Peyer's patch (tissue), 4 donors: ENCODE measurements at regions not wholly inside any gene's neighbourhood (a gene's known extent, or its start where the extent isn't known, plus 50 kb on each side); places are given as distances from the start of the nearest gene placed in this dataset.

Experiments
- DNase-seq, 3 donors: peaks; one replicate each; pipeline ENCODE4 v3.0.0-alpha.2; 2017 to 2019
- H3K27ac ChIP-seq, 4 donors: fragments of 200-600 bp; sonication (generic); one replicate each; pipeline ENCODE4 v1.5.1; 2016 to 2019
- H3K27me3 ChIP-seq, 2 donors: fragments of 200-600 bp; sonication (generic); one replicate each; pipeline ENCODE4 v1.5.1; 2019
- H3K36me3 ChIP-seq, 3 donors: fragments of 200-600 bp; sonication (generic); one replicate each; pipeline ENCODE4 v1.5.1; 2016 to 2019
- H3K4me1 ChIP-seq, 4 donors: fragments of 200-600 bp; sonication (generic); one replicate each; pipeline ENCODE4 v1.5.1; 2016 to 2019
- H3K4me3 ChIP-seq, 4 donors: fragments of 200-600 bp; sonication (generic); 1 replicate in 3 of 4; 2 replicates in 1 of 4; pipeline ENCODE4 v1.5.1; 2016 to 2019; ENCODE audit warnings: mild to moderate bottlenecking in 1 of 4
- H3K9me3 ChIP-seq, 4 donors: fragments of 200-600 bp; sonication (generic); one replicate each; pipeline ENCODE4 v1.5.1; 2016 to 2019; ENCODE audit warnings: mild to moderate bottlenecking in 1 of 4
- POLR2A ChIP-seq, 2 donors: fragments of 450-650 bp; IDR thresholded peaks; one replicate each; pipeline ENCODE4 v1.5.1; 2017; ENCODE audit warnings: antibody characterized with exemption in 2 of 2, mild to moderate bottlenecking in 2 of 2, moderate library complexity in 2 of 2
- TF ChIP-seq, protein P1 (sequence below), 6 experiments: fragments of 450-650 bp in 4 of 6; fragments of 200-600 bp in 2 of 6; sonication (generic) in 1 of 6; IDR thresholded peaks; one replicate each; pipeline ENCODE4 v1.5.1; 2017 to 2019; ENCODE audit warnings: antibody characterized with exemption in 6 of 6, mild to moderate bottlenecking in 3 of 6, moderate library complexity in 1 of 6

DNA sequence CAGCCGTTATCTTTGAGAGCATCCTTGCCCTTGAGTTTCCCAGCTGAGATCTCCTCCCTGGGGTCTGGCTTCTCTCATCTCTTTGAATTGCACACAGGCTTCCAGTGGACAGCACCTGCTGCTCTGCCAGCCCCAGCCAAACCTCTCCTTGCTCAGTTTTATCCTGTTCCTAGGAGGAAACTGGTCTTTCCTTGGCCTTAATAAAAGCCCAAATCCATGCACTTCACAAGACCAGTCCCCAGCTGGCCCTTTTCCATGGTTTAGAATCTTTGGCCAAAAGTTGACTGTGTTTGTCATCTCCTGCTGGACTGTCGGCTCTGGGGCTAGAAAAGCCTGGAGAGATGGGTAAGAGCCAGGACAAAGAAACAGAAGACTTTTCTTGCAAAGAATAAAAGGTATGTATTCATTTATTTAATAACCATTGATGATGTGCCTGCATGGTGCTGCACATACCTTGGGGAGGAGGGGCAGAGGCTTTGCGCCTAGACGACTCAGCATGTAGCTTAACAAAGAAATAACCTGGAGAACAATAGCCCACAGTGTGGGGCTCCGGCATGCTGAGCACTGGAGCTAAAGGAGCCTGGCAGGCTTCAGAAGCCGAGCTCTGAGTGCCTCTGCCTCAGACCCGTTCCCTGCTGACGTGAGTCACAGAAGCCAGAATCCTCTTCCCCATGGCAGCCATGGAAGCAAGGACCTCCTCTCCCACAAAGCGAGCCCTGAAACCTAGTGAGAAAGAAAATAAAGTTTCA lies 319.3 kb upstream of the B3GAT1 start:
- Histone ChIP-seq H3K9me3 (no peaks in the 10 kb centered on the region), H3K27ac (no peak overlapping the region), H3K4me3 (no peak overlapping the region), H3K27me3 (no peaks in the 10 kb centered on the region), H3K4me1 (peaks cover 0 to 13% (median 0%) of the 10 kb centered on the region in 4 donors), H3K36me3 (no peaks in the 10 kb centered on the region)
- no peak for DNase-seq
- no peak for TF ChIP-seq POLR2A (IDR thresholded peaks at IDR 0.05)
- TF ChIP-seq, protein P1, sequence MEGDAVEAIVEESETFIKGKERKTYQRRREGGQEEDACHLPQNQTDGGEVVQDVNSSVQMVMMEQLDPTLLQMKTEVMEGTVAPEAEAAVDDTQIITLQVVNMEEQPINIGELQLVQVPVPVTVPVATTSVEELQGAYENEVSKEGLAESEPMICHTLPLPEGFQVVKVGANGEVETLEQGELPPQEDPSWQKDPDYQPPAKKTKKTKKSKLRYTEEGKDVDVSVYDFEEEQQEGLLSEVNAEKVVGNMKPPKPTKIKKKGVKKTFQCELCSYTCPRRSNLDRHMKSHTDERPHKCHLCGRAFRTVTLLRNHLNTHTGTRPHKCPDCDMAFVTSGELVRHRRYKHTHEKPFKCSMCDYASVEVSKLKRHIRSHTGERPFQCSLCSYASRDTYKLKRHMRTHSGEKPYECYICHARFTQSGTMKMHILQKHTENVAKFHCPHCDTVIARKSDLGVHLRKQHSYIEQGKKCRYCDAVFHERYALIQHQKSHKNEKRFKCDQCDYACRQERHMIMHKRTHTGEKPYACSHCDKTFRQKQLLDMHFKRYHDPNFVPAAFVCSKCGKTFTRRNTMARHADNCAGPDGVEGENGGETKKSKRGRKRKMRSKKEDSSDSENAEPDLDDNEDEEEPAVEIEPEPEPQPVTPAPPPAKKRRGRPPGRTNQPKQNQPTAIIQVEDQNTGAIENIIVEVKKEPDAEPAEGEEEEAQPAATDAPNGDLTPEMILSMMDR (IDR thresholded peaks at IDR 0.05), result no peak

DNA sequence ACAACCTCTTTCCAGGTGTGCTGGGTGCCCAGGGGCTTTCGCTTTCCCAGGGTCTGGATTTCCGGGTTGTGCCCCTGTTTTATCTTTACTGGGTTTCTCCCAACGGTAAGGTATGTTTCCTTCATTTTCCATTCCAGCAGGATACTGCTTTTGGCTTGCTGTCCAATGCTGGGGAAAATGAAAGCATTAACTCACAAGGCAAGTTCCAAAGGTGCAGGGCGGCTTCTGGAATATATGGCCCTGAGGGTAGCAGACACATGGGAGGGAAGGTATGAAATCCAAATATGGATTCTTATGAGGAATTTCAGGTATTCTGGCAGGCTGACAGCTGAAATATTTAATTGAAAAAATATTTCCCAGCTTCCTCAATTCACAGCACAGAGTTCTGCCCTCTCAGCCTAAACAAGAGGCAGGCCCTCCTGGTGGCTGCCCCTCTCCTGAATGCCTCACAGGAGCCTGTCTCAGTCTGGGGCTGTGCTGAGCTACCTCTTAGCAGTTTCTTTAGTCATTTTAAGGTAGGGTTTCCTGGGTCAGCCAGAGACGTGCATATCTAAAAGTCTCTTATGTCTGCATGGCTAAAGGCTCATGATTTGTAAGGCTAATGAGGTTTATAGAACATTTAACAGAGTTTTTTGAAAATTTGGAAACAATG lies 318.6 kb upstream of the B3GAT1 start:
- Histone ChIP-seq H3K36me3 (no peaks in the 10 kb centered on the region), H3K27me3 (no peaks in the 10 kb centered on the region), H3K9me3 (no peaks in the 10 kb centered on the region), H3K4me3 (no peak overlapping the region), H3K4me1 (peaks cover 0 to 13% (median 0%) of the 10 kb centered on the region in 4 donors), H3K27ac (no peak overlapping the region)
- TF ChIP-seq, protein P1 (IDR thresholded peaks at IDR 0.05), result no peak
- TF ChIP-seq POLR2A (IDR thresholded peaks at IDR 0.05), result no peak
- no peak for DNase-seq

DNA sequence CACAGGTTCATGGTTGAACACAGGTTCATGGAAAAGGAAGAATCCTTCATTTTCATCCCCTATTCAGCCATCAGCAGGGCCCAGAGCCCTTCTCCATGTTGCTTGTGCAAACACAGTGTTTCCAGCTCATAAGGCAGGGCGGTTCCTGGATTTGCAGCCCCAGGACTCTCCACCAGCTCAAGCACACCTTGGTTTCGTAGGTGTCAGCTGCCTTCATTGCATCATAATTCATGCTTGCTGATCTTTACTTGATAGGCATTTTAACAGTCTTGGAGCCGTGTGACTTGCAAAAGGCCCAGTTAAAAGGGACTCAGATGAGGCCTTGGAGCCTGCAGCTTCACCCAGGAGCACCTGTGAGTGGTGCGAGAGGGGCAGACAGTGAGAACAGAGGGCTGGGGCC lies 318.1 kb upstream of the B3GAT1 start:
- Histone ChIP-seq H3K4me3 (no peak overlapping the region), H3K4me1 (peaks cover 0 to 13% (median 0%) of the 10 kb centered on the region in 4 donors), H3K27me3 (no peaks in the 10 kb centered on the region), H3K9me3 (no peaks in the 10 kb centered on the region), H3K27ac (no peak overlapping the region), H3K36me3 (no peaks in the 10 kb centered on the region)
- TF ChIP-seq, protein P1 (IDR thresholded peaks at IDR 0.05), result no peak
- TF ChIP-seq POLR2A (IDR thresholded peaks at IDR 0.05), result no peak
- DNase-seq, result no peak

DNA sequence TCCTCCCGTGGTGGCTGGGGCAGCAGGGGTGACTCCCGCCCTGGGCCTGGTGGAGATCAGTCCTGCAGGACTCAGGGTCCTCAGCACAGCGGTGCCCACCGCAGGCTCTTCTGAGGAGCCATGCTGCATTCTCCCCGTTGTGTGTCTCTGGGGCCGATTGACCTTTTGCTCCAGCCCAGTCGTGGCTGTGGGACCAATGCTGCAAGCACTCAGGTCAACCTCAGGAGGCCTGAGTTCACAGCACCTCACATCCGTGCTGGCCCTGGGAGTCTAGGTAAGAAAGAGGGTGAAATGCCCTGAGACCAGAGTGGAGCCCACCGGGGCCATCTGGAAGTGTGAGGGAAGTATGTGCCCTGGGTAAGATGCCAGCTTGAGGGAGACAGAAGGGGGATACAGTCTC lies 316.1 kb upstream of the B3GAT1 start:
- no peak overlapping the region for H3K4me3 ChIP-seq
- H3K9me3 ChIP-seq, result no peaks in the 10 kb centered on the region
- no peak for TF ChIP-seq POLR2A (IDR thresholded peaks at IDR 0.05)
- TF ChIP-seq, protein P1 (IDR thresholded peaks at IDR 0.05), result no peak
- no peak overlapping the region for H3K27ac ChIP-seq
- no peak for DNase-seq
- H3K4me1 ChIP-seq, result peaks cover 0 to 13% (median 0%) of the 10 kb centered on the region in 4 donors
- H3K36me3 ChIP-seq, result no peaks in the 10 kb centered on the region
- no peaks in the 10 kb centered on the region for H3K27me3 ChIP-seq

DNA sequence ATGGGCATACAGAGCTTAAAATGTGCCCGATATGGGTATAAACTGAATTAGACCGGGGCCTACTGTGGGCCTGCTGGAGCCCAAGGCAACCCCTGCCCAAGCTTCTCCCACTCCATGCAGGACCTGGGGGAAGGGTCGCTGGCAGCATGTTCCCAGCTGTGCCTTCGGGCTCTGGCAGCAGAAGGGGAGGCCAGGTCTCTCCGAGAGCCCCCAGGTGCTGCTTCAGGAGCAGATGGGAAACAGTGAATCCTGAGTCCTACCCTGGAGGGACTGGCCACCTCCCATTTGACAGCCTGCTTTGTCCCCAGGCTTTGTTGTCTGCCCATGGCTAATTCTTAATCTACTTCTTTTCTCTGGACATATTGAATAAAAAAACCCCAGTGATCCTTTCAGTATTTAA lies 315.6 kb upstream of the B3GAT1 start:
- TF ChIP-seq, protein P1 (IDR thresholded peaks at IDR 0.05), result no peak
- no peak for TF ChIP-seq POLR2A (IDR thresholded peaks at IDR 0.05)
- DNase-seq, result no peak
- H3K36me3 ChIP-seq, result no peaks in the 10 kb centered on the region
- H3K4me3 ChIP-seq, result no peak overlapping the region
- H3K27ac ChIP-seq, result no peak overlapping the region
- H3K9me3 ChIP-seq, result no peaks in the 10 kb centered on the region
- H3K27me3 ChIP-seq, result no peaks in the 10 kb centered on the region
- H3K4me1 ChIP-seq, result peaks cover 0 to 13% (median 0%) of the 10 kb centered on the region in 4 donors
